GM18507 (cell line): ENCODE measurements at regions not wholly inside any gene's neighbourhood (a gene's known extent, or its start where the extent isn't known, plus 50 kb on each side); places are given as distances from the start of the nearest gene placed in this dataset.

Experiments
- DNase-seq: peaks from one replicate; pipeline ENCODE4 v3.0.0; 2011; ENCODE audit warnings: low read depth; ENCODE audit not compliant: insufficient read length; ENCODE audit errors: extremely low spot score
- FAIRE-seq: peaks from 2 replicates; lab custom pipeline; 2011; peaks lifted over from hg19 to GRCh38; lab: Jason Lieb, UNC

DNA sequence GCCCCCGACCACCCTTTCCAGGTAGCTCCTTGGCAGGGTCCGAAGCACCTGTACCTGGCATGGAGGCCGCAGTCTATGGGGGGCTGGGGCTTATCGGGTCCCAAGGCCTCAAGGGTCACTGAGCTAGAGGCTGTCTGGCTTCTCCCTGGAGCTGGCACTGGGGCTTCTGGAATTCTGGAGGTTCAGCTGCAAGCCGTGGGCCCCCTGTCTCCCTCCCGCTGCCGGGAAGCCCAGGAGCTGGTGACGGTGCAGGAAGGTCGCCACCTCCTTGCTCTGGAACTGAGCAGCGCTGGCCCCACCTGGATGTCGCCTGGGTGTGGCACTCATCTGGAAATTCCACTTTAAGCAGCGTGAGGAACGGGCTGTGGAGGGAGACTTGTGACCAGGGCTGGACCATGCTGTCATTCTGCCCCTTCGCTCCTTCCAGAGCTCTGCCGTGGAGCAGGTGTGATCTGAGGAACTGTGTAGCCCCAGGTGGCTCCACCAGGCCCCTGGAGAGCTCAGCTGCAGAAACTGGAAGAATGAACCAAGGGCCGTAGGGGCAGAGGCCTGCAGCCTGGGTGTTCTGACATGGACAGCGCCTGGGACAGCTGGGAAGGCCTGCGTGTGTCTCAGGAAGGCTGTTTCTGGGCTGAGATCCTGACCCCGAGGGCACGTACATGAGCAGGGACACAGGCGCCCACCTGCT is 129.7 kb upstream of the PPP2R2D start:
- no peak for FAIRE-seq
- DNase-seq, result no peak

DNA sequence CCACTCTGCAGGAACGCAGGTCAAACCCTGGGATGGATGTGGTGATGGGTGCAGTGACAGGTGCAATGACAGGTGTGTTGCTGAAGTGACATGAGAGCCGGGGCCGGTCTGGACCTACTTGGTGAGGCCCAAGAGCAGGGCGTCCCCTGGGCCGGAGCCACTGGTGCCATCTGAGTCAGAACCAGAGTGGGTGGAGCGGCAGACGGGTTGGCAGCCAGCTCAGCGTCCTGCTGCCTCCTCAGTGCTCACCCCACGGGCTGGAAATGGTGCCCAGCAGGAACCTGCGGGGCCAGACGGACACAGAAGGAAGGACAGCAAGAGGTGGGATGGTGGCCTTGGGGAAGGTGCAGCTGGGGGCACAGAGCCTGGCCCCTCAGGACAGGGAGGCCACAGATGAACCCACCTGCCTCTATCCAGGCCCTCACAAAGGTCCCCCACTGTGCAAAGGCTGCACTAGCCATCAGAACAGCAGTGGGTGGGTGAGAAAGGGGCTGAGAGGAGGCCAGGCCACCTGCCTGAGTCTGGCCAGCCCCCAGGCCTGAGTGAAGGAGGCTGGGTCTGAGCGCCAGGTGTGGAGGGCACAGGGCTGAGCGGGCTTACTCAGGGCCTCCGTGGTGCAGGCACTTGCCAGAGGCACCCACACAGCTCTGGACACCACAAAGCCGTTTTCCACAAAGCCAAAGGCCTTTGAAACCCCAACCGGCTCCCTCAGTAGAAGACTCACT is 129.0 kb upstream of the PPP2R2D start:
- DNase-seq (no peak), FAIRE-seq (no peak)

- FAIRE-seq (no peak), DNase-seq (no peak)
These were observed 128.4 kb upstream of the PPP2R2D start for GRCh38 chr10:131772441-131772840.

DNA sequence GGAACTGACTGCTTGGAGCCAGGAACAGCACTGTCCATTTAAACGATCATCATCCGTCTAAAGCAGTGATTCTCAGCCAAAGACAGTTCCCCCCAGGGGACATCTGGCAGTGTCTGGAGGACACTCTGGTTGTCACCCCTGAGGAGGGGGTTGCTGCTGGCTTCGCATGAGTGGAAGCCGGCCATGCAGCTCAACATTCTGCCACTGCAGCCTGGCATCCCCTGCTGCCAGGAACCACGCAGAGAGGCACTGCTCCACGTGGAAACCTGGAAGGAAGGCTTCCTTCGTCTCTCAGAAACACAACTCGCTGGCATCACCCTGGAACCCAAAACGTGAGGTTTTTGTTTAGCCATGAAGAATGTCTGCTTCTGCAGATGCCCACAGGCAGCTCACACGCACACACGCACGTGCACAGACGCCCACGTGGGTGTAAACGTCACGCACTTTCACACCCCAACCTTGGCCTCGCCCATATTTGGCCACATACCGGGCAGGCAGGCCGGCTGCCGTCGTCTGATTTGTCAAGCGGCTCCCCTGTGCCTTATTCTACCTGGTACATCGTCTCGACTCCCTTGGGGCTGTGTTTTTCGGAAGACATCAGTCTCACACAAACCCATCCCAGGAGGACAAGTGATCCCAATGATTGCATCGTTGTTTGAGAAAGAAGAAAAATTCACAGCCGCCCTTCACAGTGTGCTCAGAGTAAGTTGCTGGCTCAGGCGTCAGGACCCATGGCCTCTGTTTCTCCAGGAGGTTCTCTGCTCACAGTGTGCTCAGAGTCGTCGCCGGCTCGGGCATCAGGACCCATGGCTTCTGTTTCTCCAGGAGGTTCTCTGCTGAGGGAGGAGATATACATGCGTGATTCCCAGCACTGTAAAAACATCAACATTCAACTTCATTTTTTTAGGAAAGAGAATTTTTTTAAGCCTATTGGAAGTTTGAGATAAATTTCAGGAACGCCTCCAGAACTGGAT is 127.2 kb upstream of the PPP2R2D start:
- DNase-seq, result no peak
- no peak for FAIRE-seq

DNA sequence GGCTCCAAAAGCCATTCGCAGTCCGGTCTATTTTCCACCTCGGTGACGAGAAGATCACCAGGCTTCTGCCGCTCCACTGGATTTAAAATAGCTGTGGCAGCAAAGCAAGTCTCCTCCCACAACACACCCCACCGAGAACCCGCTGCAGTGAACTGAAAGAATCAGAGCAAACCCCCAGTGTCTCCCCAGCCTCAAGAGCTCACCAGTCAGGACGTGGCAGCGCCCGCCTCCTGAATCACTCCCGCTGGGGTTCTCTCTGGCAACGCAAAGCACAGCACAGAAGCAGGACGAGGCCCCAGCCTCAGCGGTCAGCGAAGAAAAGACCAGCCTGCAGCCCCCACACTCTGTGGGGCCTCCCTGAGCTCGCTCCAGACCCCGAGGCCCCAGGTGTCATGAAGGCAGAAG is 126.1 kb upstream of the PPP2R2D start:
- FAIRE-seq (no peak), DNase-seq (no peak)

GRCh38 chr10:131775433-131775832 is 125.4 kb upstream of the PPP2R2D start:
- DNase-seq, result no peak
- no peak for FAIRE-seq

GRCh38 chr10:131775833-131776232 is 125.0 kb upstream of the PPP2R2D start:
- no peak for FAIRE-seq
- no peak for DNase-seq

GRCh38 chr10:131776496-131776895 is 124.3 kb upstream of the PPP2R2D start:
- no peak for DNase-seq
- no peak for FAIRE-seq

GRCh38 chr10:131777162-131777561 is 123.6 kb upstream of the PPP2R2D start:
- no peak for DNase-seq

DNA sequence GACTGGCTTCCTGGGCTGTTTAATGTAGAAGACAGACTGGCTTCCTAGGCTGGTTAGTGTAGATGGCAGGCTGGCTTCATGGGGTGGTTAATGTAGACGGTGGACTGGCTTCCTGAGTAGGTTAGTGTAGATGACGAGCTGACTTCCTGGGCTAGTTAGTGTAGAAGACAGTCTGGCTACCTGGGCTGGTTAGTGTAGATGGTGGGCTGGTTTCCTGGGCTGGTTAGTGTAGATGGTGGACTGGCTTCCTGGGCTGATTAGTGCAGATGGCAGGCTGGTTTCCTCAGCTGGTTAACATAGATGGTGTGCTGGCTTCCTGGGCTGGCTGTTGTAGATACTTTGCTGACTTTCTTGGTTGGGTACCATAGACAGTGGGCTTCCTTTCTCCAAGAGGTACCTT is 122.9 kb upstream of the PPP2R2D start:
- no peak for FAIRE-seq
- no peak for DNase-seq

More at GRCh38 chr10:131777162-131777561, 123.6 kb upstream of the PPP2R2D start:
- FAIRE-seq, result no peak

- DNase-seq, result no peak
- FAIRE-seq, result no peak
These were observed 122.4 kb upstream of the PPP2R2D start for GRCh38 chr10:131778385-131778784.

- no peak for FAIRE-seq
- DNase-seq, result no peak
These were observed 122.0 kb upstream of the PPP2R2D start for GRCh38 chr10:131778842-131779241.

DNA sequence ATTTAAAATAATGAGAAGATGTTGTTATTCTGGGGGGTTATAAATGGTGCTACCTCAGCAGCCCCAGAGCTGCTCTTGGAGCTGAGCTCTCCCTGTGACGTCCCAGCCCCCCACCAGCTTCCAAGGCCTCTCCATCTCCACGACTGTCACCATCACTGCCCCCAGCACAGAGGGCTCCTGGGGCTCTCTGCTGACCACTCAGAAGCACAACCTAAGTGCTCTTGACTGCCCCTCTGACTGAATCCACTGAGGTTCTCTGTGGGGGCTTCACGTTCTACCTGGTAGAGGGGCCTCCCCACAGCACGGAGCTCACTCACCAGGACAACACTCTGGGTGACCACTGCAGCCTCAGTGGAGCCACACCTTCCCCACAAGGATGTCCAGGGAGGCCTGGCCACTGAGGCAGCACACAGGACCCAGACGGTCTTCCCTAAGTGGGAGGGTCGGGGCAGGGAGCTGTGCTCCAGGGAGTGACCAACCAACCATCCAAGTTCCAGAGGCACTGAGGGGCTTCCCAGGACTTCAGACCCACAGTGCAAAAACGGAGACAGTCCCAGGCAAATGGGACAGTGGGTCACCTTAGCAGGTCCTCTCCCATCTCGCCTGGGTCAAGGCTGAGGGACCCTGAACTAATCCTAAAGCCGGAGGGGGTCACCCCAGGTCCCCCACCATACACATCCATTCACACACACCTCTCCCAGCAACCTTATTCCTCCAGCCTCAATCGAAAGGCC is 121.0 kb upstream of the PPP2R2D start:
- FAIRE-seq, result no peak
- no peak for DNase-seq

- FAIRE-seq, result no peak
- no peak for DNase-seq
These were observed 119.7 kb upstream of the PPP2R2D start for GRCh38 chr10:131781076-131781475.

DNA sequence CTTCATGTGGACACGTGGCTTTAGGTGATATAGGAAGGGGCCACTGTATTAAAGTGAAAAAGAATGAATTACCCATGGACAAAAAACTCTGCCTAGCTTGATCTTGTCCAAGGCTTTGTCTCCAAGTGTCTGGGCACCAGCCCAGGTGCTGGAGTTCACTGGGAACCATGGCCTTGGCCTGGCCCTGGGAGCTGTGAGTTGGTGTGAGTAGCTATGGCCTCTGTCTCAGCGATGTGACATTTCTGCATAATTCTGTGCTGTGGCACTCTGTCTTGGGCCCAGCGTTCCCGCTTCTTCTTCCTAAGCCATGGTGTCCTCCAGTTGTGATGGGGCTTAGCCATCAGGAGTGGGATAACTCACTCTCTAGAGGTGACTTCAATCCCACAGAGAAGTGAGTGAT is 119.0 kb upstream of the PPP2R2D start:
- no peak for DNase-seq
- FAIRE-seq, result no peak

DNA sequence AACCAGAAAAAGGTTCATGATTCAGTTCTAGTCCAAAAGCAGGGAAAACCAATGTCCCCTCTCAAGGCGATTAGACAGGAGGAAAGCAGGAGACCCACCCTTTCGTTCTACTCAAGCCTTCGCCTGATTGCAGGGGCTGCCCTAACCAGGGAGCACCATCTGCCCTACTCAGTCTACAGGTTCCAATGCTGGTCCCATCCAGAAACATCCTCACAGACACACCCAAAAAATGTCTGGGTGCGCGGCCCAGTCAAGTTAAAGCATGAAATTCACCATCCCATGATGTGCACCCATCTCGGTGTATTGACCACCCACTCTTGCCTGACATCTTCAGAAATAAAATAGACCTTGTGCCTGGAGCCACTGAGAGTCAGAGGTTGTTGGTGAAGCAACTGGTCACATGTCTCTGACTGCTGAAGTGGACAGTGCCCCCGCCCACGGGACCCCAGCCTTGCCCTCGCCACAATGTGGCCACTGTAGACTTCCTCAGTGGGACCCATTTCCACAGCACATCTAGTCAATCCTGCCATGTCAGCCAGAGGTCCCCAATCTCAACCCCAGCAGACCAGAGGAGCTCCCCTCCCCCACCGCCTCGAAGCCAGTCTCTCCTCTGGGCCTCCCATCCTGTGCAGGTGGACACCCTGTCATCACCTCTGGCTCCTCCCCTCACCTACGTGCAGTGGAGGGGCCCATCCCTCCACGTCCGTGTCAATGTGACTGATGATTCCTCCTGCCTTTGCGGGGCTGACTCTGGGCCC is 116.3 kb upstream of the PPP2R2D start:
- DNase-seq, result no peak
- no peak for FAIRE-seq

DNA sequence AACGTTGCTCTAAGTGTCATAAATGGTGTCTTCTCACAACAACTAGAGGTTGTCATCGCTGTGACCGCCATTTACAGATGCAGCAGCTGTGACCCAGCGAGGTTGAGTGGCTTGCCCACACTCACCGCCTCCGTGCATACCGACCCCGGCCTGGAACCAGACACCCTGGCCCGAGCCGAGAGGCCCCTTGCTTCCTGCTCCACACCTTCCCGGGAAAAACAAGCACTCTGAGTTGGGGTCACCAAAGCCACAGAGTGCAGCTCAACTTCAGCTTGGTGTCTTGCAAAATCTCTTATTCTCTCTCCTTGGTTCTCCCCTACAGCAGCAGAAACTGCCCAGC is 115.7 kb upstream of the PPP2R2D start:
- DNase-seq (no peak), FAIRE-seq (no peak)

- DNase-seq (no peak), FAIRE-seq (no peak)
These were observed 113.8 kb upstream of the PPP2R2D start for GRCh38 chr10:131786756-131787605.
